ENCODE measurements at regions not wholly inside any gene's neighbourhood (a gene's known extent, or its start where the extent isn't known, plus 50 kb on each side); places are given as distances from the start of the nearest gene placed in this dataset.

DNA sequence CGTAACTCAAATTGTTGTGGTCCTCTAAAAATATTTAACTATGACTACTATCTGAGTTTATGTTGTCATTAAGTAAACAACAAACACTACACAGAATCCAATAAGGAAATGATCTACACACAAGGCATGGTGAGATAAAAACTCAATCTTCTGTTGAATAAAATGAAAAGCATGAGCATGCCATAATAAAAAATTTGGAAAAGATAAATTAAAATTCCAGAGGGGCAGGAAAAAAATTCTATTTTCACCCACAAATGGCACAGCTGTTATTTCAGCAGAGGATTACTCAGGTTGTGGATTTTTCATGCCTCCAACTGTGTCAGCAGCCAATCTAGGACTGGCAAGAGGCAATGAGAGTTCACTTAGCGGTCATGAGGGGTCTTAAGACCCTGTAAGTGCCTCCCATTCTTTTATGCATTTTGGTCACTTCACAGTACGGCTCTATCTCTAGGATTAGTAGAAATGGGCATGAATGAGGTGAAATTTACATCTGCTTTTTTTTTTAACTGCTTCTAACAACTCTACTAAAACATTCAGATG lies 639.8 kb upstream of the DIPK2B start (continued):
- no peak for TF ChIP-seq DACH1 (IDR thresholded peaks at IDR 0.05; ENCODE audit: partially characterized antibody)
- no peak for TF ChIP-seq ZNF217 (CRISPR knock-in tag; IDR thresholded peaks at IDR 0.05)
- no peak for TF ChIP-seq ZNF717 (CRISPR knock-in tag; IDR thresholded peaks at IDR 0.05)
- TF ChIP-seq TAF7 (tag; IDR thresholded peaks at IDR 0.05), result no peak
- TF ChIP-seq, protein P1, sequence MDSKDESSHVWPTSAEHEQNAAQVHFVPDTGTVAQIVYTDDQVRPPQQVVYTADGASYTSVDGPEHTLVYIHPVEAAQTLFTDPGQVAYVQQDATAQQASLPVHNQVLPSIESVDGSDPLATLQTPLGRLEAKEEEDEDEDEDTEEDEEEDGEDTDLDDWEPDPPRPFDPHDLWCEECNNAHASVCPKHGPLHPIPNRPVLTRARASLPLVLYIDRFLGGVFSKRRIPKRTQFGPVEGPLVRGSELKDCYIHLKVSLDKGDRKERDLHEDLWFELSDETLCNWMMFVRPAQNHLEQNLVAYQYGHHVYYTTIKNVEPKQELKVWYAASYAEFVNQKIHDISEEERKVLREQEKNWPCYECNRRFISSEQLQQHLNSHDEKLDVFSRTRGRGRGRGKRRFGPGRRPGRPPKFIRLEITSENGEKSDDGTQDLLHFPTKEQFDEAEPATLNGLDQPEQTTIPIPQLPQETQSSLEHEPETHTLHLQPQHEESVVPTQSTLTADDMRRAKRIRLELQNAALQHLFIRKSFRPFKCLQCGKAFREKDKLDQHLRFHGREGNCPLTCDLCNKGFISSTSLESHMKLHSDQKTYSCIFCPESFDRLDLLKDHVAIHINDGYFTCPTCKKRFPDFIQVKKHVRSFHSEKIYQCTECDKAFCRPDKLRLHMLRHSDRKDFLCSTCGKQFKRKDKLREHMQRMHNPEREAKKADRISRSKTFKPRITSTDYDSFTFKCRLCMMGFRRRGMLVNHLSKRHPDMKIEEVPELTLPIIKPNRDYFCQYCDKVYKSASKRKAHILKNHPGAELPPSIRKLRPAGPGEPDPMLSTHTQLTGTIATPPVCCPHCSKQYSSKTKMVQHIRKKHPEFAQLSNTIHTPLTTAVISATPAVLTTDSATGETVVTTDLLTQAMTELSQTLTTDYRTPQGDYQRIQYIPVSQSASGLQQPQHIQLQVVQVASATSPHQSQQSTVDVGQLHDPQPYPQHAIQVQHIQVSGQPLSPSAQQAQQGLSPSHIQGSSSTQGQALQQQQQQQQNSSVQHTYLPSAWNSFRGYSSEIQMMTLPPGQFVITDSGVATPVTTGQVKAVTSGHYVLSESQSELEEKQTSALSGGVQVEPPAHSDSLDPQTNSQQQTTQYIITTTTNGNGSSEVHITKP (IDR thresholded peaks at IDR 0.05; ENCODE audit: partially characterized antibody), result no peak

DNA sequence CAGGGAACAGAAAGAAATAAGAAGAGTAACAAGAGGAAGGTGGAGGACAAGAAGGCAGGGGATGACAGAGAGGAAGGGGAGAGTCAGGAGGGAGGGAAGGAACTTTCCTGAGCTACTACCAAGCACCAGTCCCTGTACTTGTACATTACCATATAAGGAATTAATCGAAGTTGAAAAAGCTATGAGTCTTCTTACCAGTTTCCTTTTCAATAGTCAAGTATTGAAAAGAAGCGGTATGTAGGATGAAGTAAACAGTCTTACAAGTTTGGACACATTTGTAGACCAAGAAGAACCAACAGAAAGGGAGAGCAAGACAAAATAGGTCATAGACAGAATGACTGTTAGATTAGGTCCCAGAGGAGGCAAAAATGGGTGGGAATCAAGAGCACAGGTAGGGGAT lies 629.7 kb upstream of the DIPK2B start:
- Histone ChIP-seq H3K4me1 (replicated peaks in 1 of 2; ENCODE audit: control insufficient read depth in 2 of 2, insufficient read depth in 2 of 2, low read length in 2 of 2) (no peaks in the 10 kb centered on the region), H4K20me1 (replicated peaks; ENCODE audit: control insufficient read depth, insufficient read depth, low read length) (no peaks in the 10 kb centered on the region), H3K4me2 (ENCODE audit: insufficient read depth, low read length) (no peak overlapping the region), H3K9me3 (replicated peaks; ENCODE audit: control insufficient read depth, insufficient read depth, low read depth, low read length) (no peaks in the 10 kb centered on the region), H3K4me3 (no peak overlapping the region), H3K9ac (ENCODE audit: insufficient read depth in 1 of 2, low read depth in 2 of 2, low read length in 2 of 2) (no peak overlapping the region), H3K36me3 (ENCODE audit: control insufficient read depth, insufficient read depth, low read length) (no peaks in the 10 kb centered on the region), H2AFZ (ENCODE audit: low read depth, low read length) (no peak overlapping the region), H3K27me3 (ENCODE audit: control insufficient read depth in 2 of 2, insufficient read depth in 2 of 2, low read length in 2 of 2) (no peaks in the 10 kb centered on the region), H3K9me1 (ENCODE audit: control insufficient read depth, insufficient read depth, low read length) (no peaks in the 10 kb centered on the region), H3K79me2 (ENCODE audit: control insufficient read depth, insufficient read depth, low read length) (no peaks in the 10 kb centered on the region), H3K27ac (ENCODE audit: extremely low read depth, low read depth, low read length) (no peak overlapping the region)
- DNase-seq (ENCODE audit: extremely low read depth in 1 of 4, low spot score in 3 of 4) (no peak), FAIRE-seq (no peak), ATAC-seq (no peak)
- in situ Hi-C loops (cut with MboI) (no loop called here), intact Hi-C loops (cut with micrococcal nuclease) (no loop called here)
- TF ChIP-seq HDAC2 (IDR thresholded peaks at IDR 0.05) (no peak), KDM2B (CRISPR knock-in tag; IDR thresholded peaks at IDR 0.05) (no peak), BMI1 (IDR thresholded peaks at IDR 0.05; ENCODE audit: low read length) (no peak)
- TF ChIP-seq, protein P2, sequence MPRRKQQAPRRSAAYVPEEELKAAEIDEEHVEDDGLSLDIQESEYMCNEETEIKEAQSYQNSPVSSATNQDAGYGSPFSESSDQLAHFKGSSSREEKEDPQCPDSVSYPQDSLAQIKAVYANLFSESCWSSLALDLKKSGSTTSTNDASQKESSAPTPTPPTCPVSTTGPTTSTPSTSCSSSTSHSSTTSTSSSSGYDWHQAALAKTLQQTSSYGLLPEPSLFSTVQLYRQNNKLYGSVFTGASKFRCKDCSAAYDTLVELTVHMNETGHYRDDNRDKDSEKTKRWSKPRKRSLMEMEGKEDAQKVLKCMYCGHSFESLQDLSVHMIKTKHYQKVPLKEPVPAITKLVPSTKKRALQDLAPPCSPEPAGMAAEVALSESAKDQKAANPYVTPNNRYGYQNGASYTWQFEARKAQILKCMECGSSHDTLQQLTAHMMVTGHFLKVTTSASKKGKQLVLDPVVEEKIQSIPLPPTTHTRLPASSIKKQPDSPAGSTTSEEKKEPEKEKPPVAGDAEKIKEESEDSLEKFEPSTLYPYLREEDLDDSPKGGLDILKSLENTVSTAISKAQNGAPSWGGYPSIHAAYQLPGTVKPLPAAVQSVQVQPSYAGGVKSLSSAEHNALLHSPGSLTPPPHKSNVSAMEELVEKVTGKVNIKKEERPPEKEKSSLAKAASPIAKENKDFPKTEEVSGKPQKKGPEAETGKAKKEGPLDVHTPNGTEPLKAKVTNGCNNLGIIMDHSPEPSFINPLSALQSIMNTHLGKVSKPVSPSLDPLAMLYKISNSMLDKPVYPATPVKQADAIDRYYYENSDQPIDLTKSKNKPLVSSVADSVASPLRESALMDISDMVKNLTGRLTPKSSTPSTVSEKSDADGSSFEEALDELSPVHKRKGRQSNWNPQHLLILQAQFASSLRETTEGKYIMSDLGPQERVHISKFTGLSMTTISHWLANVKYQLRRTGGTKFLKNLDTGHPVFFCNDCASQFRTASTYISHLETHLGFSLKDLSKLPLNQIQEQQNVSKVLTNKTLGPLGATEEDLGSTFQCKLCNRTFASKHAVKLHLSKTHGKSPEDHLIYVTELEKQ (CRISPR knock-in tag; IDR thresholded peaks at IDR 0.05), result no peak
- TF ChIP-seq, protein P3, sequence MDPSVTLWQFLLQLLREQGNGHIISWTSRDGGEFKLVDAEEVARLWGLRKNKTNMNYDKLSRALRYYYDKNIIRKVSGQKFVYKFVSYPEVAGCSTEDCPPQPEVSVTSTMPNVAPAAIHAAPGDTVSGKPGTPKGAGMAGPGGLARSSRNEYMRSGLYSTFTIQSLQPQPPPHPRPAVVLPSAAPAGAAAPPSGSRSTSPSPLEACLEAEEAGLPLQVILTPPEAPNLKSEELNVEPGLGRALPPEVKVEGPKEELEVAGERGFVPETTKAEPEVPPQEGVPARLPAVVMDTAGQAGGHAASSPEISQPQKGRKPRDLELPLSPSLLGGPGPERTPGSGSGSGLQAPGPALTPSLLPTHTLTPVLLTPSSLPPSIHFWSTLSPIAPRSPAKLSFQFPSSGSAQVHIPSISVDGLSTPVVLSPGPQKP (CRISPR knock-in tag; IDR thresholded peaks at IDR 0.05), result no peak
- BruUV-seq (replicated peaks), result no TSS peak
- ChIA-PET CTCF (ENCODE audit: low intra/inter-chr PET ratio) (no interaction called here), POLR2A (no interaction called here)
- whole genome bisulfite sequencing (ENCODE audit: insufficient coverage, low coverage, missing lambda C conversion rate), result 0% methylated on average over 2 of the region's 2 CpGs
